ENCODE measurements at regions not wholly inside any gene's neighbourhood (a gene's known extent, or its start where the extent isn't known, plus 50 kb on each side); places are given as distances from the start of the nearest gene placed in this dataset.

DNA sequence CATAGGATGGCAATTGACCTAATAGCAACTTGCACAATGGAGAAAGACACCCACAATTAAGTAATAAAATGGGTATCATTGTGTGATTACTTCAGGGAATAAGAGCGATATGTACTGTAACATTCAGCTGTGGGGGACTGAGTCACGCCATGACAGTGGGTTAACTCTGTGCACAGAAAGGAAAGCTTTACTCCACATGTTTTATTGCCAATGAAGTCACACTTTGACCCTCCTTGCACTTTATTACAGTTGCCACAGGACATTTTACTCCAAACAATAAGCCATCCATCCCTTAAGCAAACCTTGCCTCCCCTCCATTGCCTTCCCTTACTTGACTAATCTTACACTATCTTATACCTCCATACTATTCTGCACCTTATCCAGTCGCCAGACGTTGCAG is 403.1 kb downstream of the VRK1 start:
- DNase-seq (ENCODE audit: low read depth, low spot score), result no peak

DNA sequence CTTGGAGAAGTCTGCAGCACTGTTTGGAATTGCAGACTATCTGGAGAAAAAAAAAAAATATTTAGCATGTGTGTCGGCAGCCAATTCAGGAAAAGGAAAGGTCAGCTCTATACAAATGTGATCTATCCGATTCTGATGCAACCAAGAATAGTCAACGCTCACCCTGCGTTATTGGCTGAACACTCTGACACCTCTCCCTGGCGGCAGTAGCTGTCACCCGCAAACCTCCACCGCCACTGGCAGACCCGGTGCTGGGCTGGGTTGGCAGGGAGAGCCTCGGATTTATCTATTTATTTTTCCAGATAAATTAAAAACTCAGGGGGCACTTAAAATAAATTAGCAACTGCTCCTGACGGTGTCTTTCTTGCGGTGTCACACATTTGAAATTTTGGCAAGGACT is 409.7 kb downstream of the VRK1 start:
- DNase-seq (ENCODE audit: low read depth, low spot score), result no peak

DNA sequence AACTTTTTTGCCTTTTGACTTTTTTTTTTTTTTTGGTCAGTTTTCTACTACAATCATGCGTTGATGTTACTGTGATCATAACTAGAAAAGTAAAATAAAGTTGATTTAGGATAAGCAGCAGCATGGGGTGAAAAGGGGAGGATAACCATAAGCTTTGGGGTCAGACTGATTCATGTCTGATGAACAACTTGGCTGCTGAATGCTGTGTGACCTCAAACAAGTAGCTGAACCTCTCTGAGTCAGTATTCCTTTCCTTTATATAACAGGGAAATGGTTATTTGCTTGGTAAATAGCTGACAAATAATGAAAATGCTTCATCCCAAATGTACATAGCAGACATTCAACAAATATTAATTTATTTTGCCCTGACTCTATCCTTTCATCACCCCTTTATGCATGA is 413.0 kb downstream of the VRK1 start:
- no peak for DNase-seq (ENCODE audit: low read depth, low spot score)

DNA sequence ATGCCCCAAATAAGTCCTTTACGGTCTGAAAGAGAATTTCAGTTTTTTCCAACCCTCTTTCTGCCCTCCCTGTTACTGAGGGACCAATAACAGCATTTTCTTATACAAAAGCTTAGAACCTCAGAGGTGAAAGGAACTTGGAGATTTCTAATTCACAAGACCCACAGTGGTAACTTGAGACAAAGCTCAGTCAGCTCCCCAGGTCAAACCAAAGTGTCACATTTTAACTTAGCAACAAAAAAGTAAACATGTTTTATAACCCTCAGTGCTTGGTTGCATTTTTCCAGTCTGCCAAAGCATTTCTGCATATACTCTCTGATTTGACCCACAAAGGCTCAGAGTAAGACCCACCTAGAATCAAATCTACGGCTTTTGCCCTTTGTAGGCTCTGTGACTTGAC is 415.2 kb downstream of the VRK1 start:
- no peak for DNase-seq (ENCODE audit: low read depth, low spot score)

DNA sequence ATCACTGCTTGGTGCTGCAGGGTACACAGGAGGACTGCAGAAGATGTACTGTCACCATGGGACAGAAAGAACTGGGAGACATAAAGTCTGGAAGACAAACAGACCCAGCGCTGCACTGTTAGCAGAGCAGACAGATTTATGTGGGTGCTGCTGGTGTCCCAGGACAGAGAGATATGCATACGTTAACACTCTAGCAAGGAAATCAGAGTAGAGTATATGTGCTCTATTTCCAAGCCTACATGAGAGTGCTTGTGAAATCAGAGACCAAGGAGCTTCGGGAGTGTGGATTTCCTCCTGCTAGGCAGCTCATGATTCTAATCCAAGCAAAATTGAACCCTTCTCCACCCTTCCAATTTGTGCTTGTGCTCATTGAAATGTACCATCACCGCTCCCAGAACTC is 416.5 kb downstream of the VRK1 start:
- DNase-seq (ENCODE audit: low read depth, low spot score), result no peak

DNA sequence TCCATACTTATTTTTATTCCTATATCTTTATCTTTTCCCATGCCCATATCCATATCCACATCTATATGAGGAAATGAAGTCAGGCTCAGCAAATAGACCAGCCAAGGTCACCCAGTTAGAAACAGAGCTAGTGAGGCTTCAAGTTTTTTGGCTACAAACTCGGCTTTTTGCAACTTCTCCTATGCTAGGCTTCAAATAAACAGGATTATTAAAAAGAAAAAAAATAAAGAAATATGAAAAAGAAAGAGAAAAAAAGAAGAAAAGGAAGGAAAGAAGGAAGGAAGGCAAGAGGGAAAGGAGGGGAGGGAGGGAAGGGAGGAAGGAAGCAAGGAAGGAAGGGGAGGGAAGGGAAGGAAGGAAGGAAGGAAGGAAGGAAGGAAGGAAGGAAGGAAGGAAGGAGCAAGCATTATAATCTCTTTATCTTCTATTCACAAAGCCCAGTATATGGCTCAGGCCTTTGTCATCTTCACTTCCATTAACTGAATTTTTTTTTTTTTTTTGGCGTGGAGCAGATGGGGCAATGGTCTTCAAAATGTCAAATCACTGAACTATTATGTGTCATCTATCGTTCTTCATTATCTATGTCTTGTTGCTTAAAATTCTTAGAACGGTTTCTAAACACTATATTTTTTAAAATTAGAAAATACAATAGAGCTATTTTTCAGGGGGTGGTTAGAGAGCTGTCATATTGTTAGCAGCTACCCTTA is 418.2 kb downstream of the VRK1 start:
- DNase-seq (ENCODE audit: low read depth, low spot score), result no peak

DNA sequence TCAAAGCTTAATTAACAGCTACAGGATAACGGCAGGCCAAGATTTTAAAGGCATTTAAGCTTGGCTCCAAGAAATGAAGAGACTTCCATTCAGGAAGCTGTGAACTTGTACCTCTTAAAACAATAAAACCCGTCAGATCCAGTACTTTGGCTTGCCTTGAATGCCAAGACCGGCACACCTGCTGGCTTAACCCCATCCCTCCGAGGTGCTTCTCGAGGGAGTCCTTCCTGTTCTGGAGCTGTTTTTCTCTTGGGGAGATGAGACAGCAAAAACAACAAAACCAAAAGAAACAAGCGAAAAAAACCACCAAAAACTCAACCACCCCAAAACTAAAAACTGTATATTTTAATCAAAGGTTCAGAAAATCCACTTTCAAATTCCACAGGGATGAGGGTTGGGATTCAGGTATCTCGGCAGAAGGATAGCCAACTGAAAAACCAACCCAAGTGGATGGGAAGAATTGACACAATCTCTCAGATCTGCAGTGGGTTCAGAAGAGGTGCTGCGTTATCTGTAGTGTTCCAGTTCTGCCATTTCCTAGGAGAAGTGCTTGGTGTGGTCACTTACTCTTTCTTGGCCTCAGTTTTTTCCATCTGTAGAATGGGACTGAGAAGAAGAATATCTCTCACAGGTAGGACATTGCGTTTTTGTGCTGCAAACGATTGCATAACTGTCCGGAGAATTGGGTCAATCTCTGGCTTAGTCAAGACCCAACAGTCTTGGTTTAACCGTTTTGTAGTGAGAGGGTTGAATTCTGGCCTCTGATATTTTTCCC is 420.1 kb downstream of the VRK1 start:
- no peak for DNase-seq (ENCODE audit: low read depth, low spot score)

DNA sequence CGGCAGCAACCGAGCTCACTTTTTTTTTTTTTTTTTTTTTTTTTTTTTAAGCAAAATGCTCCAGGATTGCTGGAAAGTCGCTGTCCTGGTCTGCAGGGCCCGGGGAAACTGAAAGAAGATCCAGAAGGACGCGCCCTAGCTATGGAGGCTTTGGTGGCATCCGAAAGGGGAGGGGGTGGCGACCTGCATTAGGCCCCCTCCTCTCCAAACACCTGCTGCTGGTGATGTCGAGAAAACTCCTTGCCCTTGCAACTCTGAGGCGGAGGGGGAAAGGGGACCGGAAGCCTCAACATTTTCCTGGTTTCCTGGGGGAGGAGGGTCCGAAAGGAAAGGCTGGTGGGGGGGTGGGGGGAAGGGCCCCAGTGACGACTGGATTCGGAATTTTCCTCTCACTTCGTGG is 421.1 kb downstream of the VRK1 start:
- DNase-seq (ENCODE audit: low read depth, low spot score), result no peak

DNA sequence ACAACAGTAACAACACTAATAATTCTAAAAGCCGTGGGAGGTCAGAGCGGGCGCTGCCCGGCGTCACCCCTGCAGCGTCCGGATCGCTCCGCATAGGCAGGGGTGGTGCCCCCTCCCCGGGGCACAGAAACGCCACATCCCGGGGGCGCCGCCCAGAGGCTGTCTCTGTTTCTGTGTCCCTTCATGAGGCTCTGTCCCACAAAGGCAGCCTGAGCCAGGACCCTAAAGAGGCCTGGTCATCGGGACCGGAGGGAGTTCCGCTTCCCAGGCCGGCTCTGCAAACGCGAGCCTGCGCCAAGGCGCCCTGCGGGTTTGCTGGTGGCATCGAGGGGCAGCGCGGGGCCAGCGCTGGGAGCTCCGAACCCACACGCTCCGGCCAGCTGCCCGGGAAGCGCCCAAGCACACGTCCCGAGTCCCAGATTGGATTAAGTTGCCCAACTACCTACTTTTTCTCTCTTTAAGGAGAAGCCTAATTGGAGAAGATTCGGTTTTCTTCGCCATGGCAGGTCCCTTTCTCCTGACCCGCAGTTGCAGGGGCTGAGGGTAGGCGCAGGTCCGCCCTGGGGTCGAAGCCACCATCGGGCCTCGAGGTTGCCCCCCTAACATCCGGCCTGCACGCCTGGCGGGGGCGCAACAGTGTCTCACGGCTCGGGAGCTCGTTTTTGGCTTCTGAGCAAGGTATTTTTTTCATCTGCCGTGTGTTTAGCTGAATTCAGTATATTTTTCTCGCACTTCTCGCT is 421.7 kb downstream of the VRK1 start:
- no peak for DNase-seq (ENCODE audit: low read depth, low spot score)

DNA sequence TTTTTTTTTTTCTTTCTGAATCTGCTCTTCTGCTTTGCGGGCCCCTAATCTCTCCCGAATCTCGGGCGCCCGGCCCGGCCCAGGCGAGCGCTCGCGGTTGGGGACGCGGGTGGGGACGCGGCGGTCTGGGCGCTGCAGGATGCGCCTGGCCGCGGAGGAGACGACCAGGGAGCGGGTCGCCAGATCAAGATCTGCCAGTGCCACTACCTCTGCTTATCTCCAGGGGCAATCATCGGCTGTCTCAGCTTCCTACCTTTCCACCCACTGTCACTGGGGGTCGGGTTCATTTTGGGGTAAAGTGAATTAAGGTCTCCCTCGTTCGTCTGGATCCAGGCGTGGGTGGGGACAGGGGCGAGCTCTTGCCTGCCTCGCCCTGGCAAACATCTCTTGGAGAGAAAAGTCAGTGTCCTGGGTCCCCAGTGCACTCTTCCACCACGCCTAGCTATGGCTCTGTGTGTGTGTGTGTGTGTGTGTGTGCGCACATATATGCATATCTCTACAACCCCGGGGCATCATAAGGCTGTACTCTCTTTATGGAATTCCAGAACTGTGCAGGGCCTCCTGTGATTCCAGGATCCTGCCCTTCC is 422.3 kb downstream of the VRK1 start:
- no peak for DNase-seq (ENCODE audit: low read depth, low spot score)

DNA sequence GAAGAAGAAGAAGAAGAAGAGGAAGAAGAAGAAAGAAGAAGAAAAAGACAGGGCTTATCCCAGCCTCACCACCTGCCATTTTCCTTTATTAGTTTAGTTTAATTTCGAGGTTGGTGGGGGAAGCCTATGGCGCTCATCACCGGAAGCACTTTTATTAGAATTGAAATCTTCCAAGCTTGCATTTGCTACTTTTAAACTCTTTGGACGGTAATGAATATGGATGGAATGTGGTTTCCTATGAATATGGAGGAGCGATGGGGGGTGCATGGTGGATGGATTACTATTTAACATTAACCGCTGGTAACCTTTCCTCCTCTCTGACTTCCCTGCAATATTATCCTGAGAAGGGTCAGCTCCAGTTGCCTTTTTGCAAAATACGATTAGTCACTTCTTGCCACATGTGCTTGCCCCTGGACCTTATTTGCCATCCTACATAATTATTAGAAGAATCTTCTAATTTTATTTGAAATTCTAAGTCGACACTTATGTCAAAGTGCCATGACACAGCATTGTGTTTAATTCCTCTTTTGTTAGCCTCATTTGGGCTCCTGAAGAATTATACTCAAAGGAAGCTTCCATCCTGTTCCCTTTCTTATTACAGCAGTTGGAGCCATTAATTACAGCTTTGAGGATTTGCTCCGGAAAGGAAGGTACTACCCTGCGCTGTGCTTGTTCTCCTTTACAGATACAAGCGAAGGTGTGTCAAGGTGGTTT is 424.5 kb downstream of the VRK1 start:
- no peak for DNase-seq (ENCODE audit: low read depth, low spot score)

DNA sequence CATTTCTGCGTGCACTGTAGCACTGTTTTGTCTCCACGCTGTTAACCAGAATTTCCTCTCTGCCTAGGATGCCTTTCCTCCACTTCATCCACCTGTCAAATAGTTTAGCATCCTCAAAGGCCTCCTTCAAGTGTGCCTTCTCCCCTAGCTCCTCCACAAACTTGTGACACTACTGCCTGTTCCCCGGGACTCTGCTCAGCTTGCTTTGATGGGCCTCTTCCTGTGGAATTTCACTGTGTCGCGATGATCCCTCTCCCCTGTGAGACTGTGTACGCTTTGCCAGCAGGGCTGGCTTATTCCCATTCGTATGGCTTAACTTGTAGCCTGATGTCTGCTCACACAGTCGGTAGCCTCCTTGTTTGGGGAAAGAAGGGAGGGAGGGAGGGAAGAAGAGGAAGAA is 426.8 kb downstream of the VRK1 start:
- DNase-seq (ENCODE audit: low read depth, low spot score), result no peak

DNA sequence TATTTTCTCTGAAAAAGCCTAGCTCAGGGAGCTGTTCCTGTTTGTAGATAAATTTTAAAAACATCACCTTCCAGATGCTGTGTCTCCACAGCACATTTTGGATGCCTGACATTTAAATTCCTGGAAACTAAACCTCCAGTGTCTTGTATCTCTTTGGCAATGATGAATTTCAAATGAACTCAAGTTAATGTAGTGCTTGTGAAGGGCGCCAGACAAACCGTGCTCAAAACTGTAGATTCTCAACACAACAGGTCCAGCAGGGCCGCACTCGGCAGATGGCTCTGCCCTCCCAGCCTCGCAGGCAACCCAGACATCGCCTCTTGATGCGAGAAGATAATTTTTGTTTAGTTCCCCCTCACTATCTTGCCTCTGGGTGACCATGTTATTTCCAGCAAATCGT is 432.9 kb downstream of the VRK1 start:
- no peak for DNase-seq (ENCODE audit: low read depth, low spot score)

DNA sequence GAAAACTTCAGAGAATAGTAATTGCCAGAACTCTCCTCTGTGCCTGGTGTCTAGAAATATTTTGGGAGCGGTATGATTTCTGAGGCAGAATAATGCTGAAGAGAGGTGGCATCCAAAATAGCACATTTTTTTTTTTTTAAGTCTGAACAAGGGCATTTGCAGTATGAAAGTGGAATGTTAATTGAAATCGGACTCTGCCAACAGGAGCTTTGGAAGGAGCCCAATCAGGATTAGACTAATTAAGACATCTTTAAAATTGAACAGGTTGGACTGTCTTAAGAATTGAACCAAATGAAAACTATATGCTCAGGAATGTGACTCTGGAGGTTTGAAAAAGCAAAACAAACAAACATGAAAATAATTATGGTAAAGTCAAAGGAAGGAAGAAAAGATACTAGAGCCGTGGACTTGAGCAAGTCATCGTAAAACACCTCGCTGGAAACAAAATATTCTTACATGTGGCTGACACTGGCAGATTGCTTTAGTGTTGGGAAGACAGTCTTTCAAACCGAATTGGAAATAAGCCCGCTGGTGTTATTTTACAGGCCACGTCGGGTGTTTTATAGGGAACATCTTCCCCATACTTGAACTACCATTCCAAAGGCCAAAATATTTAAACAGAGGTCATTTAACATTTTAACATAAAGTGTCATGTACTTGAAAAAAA is 436.3 kb downstream of the VRK1 start:
- no peak for DNase-seq (ENCODE audit: low read depth, low spot score)

DNA sequence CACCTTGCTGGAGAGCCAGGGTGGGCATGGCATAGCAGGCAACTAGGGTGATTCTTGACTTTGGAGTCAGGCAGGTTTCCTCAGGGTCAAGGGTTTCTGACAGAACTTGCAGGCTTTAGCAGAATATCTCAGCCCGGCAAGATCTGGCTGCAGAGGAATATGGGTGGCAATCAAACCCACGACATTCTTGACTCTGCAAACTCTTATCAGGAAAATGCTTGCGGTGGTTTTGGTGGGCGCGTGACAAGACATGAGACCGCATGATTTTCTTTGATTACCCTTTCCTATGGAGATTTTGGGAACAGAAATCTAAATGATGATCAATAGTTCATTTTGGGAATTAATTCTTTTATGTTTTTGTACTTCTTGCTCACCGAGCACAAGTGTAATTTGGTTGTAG is 449.5 kb downstream of the VRK1 start:
- DNase-seq (ENCODE audit: low read depth, low spot score), result no peak

DNA sequence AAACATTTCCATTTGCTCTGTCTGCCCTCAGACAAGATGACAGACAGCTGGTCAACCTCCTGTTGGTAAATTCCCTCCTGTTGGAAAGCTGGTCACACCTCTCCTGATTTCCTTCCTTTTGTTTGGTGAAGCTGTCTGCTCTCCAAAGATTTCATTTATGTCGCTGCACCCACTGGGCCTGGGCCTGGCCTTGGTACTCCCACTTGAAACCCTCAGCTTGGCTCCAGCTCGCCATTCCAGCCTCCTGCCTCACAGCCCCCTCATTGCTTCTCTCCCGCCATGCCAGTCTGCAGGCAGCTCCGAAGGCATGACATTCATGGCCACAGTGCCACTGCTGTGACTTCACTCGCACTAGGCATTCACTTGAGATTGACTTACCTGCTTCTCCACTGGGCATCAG is 451.8 kb downstream of the VRK1 start:
- DNase-seq (ENCODE audit: low read depth, low spot score), result no peak

DNA sequence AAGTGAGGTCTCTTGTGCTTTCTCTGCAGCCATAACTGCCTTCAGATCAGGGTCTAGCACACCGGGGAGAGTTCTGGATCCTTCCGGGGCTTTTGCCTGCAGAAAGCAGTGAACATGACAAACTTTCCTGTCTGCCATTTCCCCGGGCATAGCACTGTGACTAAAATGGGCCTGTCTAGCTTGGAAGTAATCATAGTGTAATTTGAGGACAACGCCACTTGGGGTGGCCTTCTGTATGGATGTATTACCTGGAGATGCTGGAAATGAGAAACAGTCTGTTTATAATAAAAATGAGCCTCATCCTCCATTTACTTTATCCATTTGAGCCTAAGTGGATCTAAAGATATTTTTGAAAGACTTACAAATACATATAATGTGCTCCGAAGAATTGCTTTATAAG is 453.7 kb downstream of the VRK1 start:
- no peak for DNase-seq (ENCODE audit: low read depth, low spot score)

DNA sequence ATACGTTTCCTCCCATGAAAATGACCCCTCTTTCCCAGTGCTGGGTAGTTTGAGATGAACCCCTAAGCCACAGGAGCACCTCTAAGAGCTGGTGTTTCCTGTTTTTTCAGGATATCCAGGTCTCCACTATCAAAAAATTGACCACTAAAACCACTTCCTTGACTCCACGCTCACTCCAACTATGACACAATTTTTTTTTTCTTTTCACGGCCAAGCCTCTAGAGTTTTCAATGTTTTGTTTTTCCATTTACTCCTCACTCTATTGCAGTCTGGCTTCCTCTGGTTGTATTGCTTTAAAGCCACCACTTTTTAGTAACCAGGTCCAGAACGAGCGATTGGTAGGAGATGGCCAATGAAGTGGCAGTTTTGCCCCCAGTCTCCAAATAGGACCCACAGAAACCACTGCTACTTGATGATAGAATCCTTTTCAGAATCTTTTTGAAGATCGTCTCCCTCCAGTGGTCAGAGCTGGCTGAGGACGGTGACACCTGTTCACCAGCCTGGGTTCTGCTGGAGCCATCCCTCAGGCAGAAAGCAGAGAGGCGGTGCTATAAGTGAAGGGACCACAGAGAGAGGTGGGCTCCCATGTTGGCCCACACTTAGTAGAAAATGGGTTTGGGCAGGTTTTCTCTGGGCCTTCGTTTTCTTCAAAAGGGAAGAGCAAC is 454.4 kb downstream of the VRK1 start:
- DNase-seq (ENCODE audit: low read depth, low spot score), result no peak

DNA sequence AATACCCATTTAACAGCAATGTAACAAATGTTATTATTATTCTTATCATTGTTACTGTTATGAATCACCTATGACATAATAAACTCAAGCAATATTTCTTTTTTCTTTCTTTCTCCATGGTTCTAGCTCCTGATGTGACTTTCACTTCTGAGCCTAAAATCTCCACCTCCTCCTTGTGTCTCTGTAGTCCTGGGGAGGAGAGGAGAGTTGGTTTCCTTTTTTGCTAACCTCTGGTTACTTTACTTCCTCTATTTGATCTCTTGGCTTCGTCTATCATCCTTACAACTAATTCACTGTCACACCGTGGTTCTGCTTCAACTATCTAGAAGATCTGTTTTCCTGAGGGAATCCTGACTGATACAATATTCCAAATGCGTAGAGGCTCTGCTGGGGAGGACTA is 456.6 kb downstream of the VRK1 start:
- no peak for DNase-seq (ENCODE audit: low read depth, low spot score)

DNA sequence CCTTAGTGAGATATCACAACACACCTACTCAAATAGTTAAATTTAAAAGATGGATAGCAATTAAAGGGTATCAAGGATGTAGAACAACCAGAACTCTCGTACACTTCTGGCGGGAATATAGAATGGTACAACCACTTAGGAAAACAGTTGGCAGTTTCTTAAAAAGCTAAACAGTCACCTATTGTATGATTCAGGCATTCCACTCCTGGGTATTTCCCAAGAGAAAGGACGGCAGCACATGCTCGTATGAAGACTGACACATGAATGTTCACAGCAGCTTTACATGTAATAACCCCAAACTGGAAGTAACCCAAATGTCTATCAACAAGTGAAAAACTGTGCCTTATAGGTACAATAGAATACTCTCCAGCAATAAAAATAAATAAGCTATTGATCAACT is 465.2 kb downstream of the VRK1 start:
- no peak for DNase-seq (ENCODE audit: low read depth, low spot score)
